Endothelial cell of umbilical vein (primary cell): ENCODE measurements at regions not wholly inside any gene's neighbourhood (a gene's known extent, or its start where the extent isn't known, plus 50 kb on each side); places are given as distances from the start of the nearest gene placed in this dataset.

Experiments
- BruUV-seq: library from RNA; stranded (reverse); fragments of 400-500 nt; replicated peaks from 2 replicates; lab custom pipeline; 2021; lab: Mats Ljungman, UMichigan
- CTCF ChIA-PET: fragments of 300-600, 350-600 bp; sonication (Branson Sonifier 250); formaldehyde crosslinking; loops from one replicate; lab custom pipeline; 2021; ENCODE audit warnings: antibody characterized with exemption, inconsistent platforms; lab: Charles Lee
- POLR2A ChIA-PET: fragments of 300-600, 350-600 bp; sonication (Branson Sonifier 250); formaldehyde crosslinking; loops from one replicate; lab custom pipeline; 2021; ENCODE audit warnings: antibody characterized with exemption, inconsistent platforms; lab: Charles Lee
- DNase-seq: peaks from one replicate; pipeline ENCODE4 v3.0.0-alpha.2; 2011; ENCODE audit warnings: low read depth, low spot score
- FAIRE-seq: peaks from 2 replicates; lab custom pipeline; 2011; peaks lifted over from hg19 to GRCh38; lab: Jason Lieb, UNC
- H2AFZ ChIP-seq: 2 replicates; pipeline ENCODE4 v1.6.0; 2012; ENCODE audit warnings: low read depth, low read length, control low read depth, inconsistent platforms
- H3K27ac ChIP-seq: 2 replicates; pipeline ENCODE4 v1.5.1; 2011; ENCODE audit warnings: low read depth, mild to moderate bottlenecking, control low read depth, low read length, moderate library complexity; ENCODE audit not compliant: insufficient read depth
- H3K27me3 ChIP-seq, 2 experiments: 2 replicates each; pipeline versions ENCODE4 v1.6.0 to v1.6.1; 2011; ENCODE audit warnings: low read length in 2 of 2, mixed read lengths in 1 of 2; ENCODE audit not compliant: control insufficient read depth in 2 of 2, insufficient read depth in 2 of 2
- H3K36me3 ChIP-seq, 2 experiments: 2 replicates in 1 of 2; 3 replicates in 1 of 2; pipeline ENCODE4 v1.5.1; 2011; ENCODE audit warnings: low read length in 2 of 2, mild to moderate bottlenecking in 1 of 2, moderate library complexity in 1 of 2; ENCODE audit not compliant: control insufficient read depth in 2 of 2, insufficient read depth in 2 of 2; ENCODE audit errors: extremely low read depth in 1 of 2
- H3K4me1 ChIP-seq: 3 replicates; pipeline ENCODE4 v1.5.1; 2011; ENCODE audit warnings: mild to moderate bottlenecking, low read length; ENCODE audit not compliant: control insufficient read depth, insufficient read depth; ENCODE audit errors: extremely low read depth
- H3K4me2 ChIP-seq: 2 replicates; pipeline ENCODE4 v1.6.1; 2011; ENCODE audit warnings: low read length, control low read depth, mixed read lengths; ENCODE audit not compliant: insufficient read depth
- H3K4me3 ChIP-seq, 3 experiments: fragments of 200-600 bp in 1 of 3; sonication (generic), shearing (Covaris generic) in 1 of 3; replicated peaks in 1 of 3; 2 replicates each; pipeline ENCODE4 v1.5.1; 2011 to 2016; ENCODE audit warnings: control low read depth in 3 of 3, low read length in 3 of 3, mild to moderate bottlenecking in 2 of 3, inconsistent platforms in 1 of 3, low read depth in 1 of 3, moderate library complexity in 1 of 3; ENCODE audit not compliant: insufficient read depth in 1 of 3
- H3K79me2 ChIP-seq: 2 replicates; pipeline ENCODE4 v1.6.0; 2012; ENCODE audit warnings: low read length, inconsistent platforms; ENCODE audit not compliant: control insufficient read depth, insufficient read depth
- H3K9ac ChIP-seq: replicated peaks from 2 replicates; pipeline ENCODE3; 2011; ENCODE audit warnings: low read length, control low read depth; ENCODE audit not compliant: insufficient read depth; ENCODE audit errors: extremely low read depth
- H3K9me1 ChIP-seq: replicated peaks from 3 replicates; pipeline ENCODE4 v1.6.0; 2011; ENCODE audit warnings: mild to moderate bottlenecking, low read length; ENCODE audit not compliant: control insufficient read depth, insufficient read depth; ENCODE audit errors: extremely low read depth
- H3K9me3 ChIP-seq: replicated peaks from 2 replicates; pipeline ENCODE4 v1.5.1; 2012; ENCODE audit warnings: low read length, inconsistent platforms; ENCODE audit not compliant: control insufficient read depth, insufficient read depth
- H4K20me1 ChIP-seq: replicated peaks from 2 replicates; pipeline ENCODE3; 2011; ENCODE audit warnings: mild to moderate bottlenecking, low read length; ENCODE audit not compliant: control insufficient read depth, insufficient read depth; ENCODE audit errors: extremely low read depth
- EZH2 ChIP-seq: IDR thresholded peaks from 2 replicates; pipeline ENCODE4 v1.6.1; 2012; ENCODE audit warnings: borderline replicate concordance, low read depth, mild to moderate bottlenecking, moderate library complexity, low read length, inconsistent platforms; ENCODE audit not compliant: severe bottlenecking
- FOS ChIP-seq: IDR thresholded peaks from 2 replicates; pipeline ENCODE4 v1.6.1; 2011; ENCODE audit warnings: mild to moderate bottlenecking, low read length, moderate library complexity, borderline replicate concordance; ENCODE audit not compliant: insufficient read depth
- GATA2 ChIP-seq: IDR thresholded peaks from 2 replicates; pipeline ENCODE4 v1.7.0; 2011; ENCODE audit warnings: low read depth, mild to moderate bottlenecking, moderate library complexity, mixed read lengths, low read length; ENCODE audit not compliant: insufficient read length, insufficient read depth
- JUN ChIP-seq: IDR thresholded peaks from 2 replicates; pipeline ENCODE4 v1.6.1; 2011; ENCODE audit warnings: borderline replicate concordance, low read depth; ENCODE audit not compliant: insufficient read length, insufficient read depth
- MYC ChIP-seq: IDR thresholded peaks from one replicate; pipeline ENCODE4 v1.6.1; 2011; ENCODE audit warnings: mild to moderate bottlenecking, low read depth, low read length
- POLR2A ChIP-seq: IDR thresholded peaks from 2 replicates; pipeline ENCODE4 v1.6.1; 2012; ENCODE audit warnings: low read depth, mild to moderate bottlenecking, control low read depth, low read length
- POLR2AphosphoS5 ChIP-seq: IDR thresholded peaks from 2 replicates; pipeline ENCODE4 v1.6.1; 2012; ENCODE audit warnings: low read depth, mild to moderate bottlenecking, control low read depth, low read length, moderate library complexity; ENCODE audit not compliant: insufficient read depth
- dilution Hi-C: fragments of 300-500 bp; cut with MboI; formaldehyde crosslinking; loops from one replicate; pipeline ENCODE4 v1.15.0; 2019; ENCODE audit warnings: low sequenced_read_pairs; ENCODE audit not compliant: extremely low pct_ligation_motif_present
- intact Hi-C: fragments of 100-400 bp; cut with micrococcal nuclease; formaldehyde crosslinking; loops from one replicate; pipeline ENCODE4 v1.10.0; 2022
- TF ChIP-seq, protein P1 (sequence below), 2 donors: IDR thresholded peaks; 1 replicate in 1 of 2; 2 replicates in 1 of 2; pipeline ENCODE4 v1.5.1; 2011; ENCODE audit warnings: low read length in 2 of 2, mild to moderate bottlenecking in 2 of 2, moderate library complexity in 2 of 2, control low read depth in 1 of 2, inconsistent platforms in 1 of 2, low read depth in 1 of 2; ENCODE audit not compliant: insufficient read depth in 1 of 2; ENCODE audit errors: extremely low read depth in 1 of 2
- TF ChIP-seq, protein P2 (sequence below): IDR thresholded peaks from 2 replicates; pipeline ENCODE4 v1.6.1; 2011; ENCODE audit not compliant: insufficient read depth, insufficient read length

GRCh38 chr9:93821307-93821703 is 133.8 kb downstream of the BARX1 start:
- Histone ChIP-seq H3K79me2 (no peaks in the 10 kb centered on the region), H3K4me3 (no peak overlapping the region), H3K9me1 (no peaks in the 10 kb centered on the region), H3K4me1 (no peaks in the 10 kb centered on the region), H3K27ac (no peak overlapping the region), H3K36me3 (no peaks in the 10 kb centered on the region), H3K9ac (no peak overlapping the region), H4K20me1 (no peaks in the 10 kb centered on the region), H2AFZ (no peak overlapping the region), H3K9me3 (no peaks in the 10 kb centered on the region), H3K27me3 (no peaks in the 10 kb centered on the region), H3K4me2 (no peak overlapping the region)
- TF ChIP-seq FOS: no peak
- TF ChIP-seq EZH2: no peak
- TF ChIP-seq, protein P1, sequence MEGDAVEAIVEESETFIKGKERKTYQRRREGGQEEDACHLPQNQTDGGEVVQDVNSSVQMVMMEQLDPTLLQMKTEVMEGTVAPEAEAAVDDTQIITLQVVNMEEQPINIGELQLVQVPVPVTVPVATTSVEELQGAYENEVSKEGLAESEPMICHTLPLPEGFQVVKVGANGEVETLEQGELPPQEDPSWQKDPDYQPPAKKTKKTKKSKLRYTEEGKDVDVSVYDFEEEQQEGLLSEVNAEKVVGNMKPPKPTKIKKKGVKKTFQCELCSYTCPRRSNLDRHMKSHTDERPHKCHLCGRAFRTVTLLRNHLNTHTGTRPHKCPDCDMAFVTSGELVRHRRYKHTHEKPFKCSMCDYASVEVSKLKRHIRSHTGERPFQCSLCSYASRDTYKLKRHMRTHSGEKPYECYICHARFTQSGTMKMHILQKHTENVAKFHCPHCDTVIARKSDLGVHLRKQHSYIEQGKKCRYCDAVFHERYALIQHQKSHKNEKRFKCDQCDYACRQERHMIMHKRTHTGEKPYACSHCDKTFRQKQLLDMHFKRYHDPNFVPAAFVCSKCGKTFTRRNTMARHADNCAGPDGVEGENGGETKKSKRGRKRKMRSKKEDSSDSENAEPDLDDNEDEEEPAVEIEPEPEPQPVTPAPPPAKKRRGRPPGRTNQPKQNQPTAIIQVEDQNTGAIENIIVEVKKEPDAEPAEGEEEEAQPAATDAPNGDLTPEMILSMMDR (IDR thresholded peaks at IDR 0.05; ENCODE audit: extremely low read depth in 1 of 2, insufficient read depth in 1 of 2, low read depth in 1 of 2, low read length in 2 of 2): no peak
- no peak for TF ChIP-seq POLR2AphosphoS5
- TF ChIP-seq, protein P2, sequence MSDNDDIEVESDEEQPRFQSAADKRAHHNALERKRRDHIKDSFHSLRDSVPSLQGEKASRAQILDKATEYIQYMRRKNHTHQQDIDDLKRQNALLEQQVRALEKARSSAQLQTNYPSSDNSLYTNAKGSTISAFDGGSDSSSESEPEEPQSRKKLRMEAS: no peak
- TF ChIP-seq GATA2: no peak
- TF ChIP-seq POLR2A: no peak
- TF ChIP-seq JUN: no peak
- TF ChIP-seq MYC: no peak
- CTCF ChIA-PET: no interaction called here
- no peak for FAIRE-seq
- BruUV-seq: no TSS peak
- dilution Hi-C loops: no loop called here
- DNase-seq: no peak
- POLR2A ChIA-PET: no interaction called here
- intact Hi-C loops: no loop called here
